Stimulated activated CD4-positive, alpha-beta T cell treated with anti-CD3 and anti-CD28 coated beads, Interleukin-1b, Interleukin-23, amount 100 ng/mL, for 48 hours (primary cell): ENCODE measurements at regions not wholly inside any gene's neighbourhood (a gene's known extent, or its start where the extent isn't known, plus 50 kb on each side); places are given as distances from the start of the nearest gene placed in this dataset.
"Not testable (repeated sequence)": the region's sequence is repeated elsewhere in the genome, so short reads cannot be mapped to it uniquely, and the experiment has no call there.

Experiments
- DNase-seq: peaks from one replicate; pipeline ENCODE4 v3.0.0-alpha.2; 2020

GRCh38 chr18:22570492-22570891, 152.8 kb upstream of the CTAGE1 start:
- DNase-seq = no peak

- no peak for DNase-seq
Observed at GRCh38 chr18:22572341-22572740, 154.6 kb upstream of the CTAGE1 start.

DNA sequence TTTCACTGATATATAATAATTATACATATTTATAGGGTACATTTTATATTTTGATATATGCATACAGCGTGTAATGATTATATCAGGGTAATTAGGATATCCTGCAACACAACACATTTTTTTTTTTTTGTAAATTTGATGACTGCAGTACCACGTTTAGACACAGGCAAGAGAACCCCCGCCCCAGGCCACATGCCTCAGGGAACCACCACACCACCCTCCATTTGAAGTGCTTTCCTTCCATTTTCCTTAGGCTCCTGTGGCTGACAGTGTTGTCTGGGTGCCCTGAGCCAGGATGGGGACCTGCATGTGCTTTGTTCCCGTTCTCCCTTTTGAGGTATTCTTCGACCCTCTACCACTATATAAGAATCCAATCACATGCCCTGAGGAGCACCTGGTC, 161.6 kb upstream of the CTAGE1 start:
- no peak for DNase-seq

DNA sequence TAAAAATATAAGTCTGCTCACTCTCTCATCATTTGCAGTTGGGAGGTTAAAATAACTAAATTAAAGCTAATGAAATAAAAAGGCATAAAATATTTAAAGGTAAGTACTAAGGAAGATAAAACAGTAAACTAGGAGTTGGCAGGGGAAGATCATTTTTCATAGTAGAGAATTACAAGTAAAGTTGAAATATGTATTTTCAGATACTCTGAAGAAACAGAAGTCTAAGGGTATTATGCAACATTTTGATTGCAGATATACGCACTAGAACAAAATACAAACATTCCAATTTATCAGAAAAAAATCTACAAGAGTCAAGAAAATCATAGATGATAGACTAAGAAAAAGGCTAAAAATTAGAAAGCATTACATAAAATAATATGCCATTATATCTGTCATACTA, 167.6 kb upstream of the CTAGE1 start:
- DNase-seq = no peak

DNA sequence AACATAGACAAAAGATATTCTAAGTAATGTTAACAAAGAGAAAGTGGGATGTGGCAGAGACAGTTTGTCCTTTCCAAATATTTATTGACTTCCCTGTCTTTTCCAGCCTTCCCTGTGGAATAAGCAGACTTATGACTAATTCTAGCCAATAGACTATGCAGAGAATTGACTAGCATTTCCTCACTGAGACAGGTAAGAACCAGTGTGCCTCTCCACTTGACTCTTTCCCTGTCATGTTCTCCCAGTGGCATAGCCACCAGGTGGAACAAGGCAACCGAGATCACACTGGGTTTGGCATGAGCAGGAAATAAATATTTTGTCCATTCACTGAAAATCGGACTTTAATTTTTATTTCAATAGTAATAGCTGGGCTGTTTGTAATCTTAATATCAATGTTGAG, 168.1 kb upstream of the CTAGE1 start:
- no peak for DNase-seq

DNA sequence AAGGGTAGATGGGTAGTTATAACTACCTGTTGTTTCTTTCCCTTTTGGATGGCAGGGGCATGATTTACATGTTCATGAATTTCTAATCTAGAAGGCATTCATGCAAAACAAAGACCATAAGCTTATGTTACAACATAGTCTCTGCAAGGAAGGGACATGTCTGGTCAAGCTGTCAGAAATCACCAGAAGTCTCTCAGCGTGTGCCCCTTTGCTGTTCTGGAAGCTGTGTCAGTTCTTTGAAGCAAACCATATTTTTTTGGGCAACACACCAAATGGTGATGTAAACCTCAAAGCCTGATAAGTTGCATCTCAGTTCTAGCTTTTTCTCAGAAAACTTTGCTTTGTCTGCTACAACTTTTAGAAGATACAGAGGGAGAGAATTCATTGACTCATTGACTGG, 173.5 kb upstream of the CTAGE1 start:
- DNase-seq = no peak

GRCh38 chr18:22594155-22594690, 176.5 kb upstream of the CTAGE1 start:
- no peak for DNase-seq

DNA sequence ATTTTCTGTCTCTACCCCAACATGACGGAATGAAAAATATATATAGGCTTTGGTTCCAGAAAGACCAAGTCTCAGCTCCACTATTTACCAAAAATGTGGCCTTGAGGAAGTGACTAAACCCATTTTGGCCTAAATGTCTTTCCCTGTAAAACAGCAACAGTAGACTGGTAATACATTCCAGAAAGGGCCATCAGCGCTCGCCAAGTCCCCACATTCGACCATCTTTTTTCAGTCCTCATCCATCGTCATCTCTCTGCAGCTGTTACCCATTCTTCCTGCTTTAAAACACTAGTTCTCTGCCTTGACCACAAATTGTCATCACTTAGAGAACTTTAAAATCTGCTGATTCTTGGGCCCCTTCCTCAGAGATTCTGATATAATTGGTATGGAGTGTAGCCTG, 183.8 kb upstream of the CTAGE1 start:
- no peak for DNase-seq

- not testable (repeated sequence) for DNase-seq
Observed at GRCh38 chr18:22602456-22602855, 184.7 kb upstream of the CTAGE1 start.

- DNase-seq = no peak
Observed at GRCh38 chr18:22603902-22604301, 186.2 kb upstream of the CTAGE1 start.

GRCh38 chr18:22604390-22604985, 186.8 kb upstream of the CTAGE1 start:
- DNase-seq = no peak

DNA sequence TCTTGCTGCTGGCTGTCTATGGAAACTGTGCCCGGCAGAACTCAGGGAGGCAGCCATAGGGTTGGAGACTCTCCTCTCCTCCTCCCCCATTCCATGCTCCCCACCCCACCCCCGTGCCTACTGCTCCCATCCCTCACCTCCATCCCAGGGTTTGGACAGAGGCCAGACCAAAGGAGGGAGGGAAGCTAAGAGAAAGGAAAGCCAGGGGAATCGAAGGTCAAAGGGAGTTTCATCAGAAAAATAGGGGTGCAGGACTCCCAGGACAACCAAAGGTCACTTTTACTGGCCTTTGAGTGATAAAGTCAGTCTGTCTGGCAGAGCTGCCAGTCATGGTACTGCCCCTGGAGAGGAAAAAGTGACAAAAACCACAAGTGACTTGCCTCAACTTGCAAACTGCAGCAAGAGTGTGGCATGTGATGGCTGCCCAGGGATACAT, 187.3 kb upstream of the CTAGE1 start:
- DNase-seq = no peak

- DNase-seq = no peak
Observed at GRCh38 chr18:22605736-22606135, 188.0 kb upstream of the CTAGE1 start.

DNA sequence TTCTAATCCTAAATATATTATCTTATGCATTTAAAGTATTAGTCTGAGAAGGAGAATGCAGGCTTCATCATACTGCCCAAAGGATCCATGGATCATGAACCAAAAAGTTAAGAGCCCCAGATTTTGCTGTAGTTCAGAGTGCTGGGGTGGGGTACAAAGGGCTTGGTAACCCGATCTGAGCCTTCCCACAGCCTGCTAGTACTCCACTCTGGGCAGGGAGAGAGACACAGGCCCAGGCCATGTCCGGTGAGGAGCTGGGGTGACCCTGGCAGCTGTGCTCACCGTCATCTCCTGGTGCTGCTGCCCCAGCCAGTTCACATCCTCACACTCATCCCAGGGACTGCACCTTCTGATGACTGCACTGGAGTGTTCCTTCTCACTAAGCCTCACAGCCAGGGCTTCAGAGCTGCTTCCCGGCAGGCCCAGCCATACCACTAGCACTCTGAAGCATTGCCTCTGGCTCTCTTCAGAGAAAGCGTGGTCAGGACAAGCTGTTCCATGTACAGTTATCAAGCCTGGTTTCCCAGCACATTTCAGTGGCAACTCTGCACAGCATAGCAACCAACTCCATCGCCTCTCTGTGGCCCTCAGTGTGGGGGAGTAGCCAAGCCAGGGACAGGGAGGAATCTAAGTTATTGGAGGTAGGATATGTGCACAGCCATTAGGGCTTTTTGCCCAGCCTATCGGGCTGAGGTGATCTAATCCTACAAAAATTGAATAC, 189.0 kb upstream of the CTAGE1 start:
- DNase-seq = no peak

DNA sequence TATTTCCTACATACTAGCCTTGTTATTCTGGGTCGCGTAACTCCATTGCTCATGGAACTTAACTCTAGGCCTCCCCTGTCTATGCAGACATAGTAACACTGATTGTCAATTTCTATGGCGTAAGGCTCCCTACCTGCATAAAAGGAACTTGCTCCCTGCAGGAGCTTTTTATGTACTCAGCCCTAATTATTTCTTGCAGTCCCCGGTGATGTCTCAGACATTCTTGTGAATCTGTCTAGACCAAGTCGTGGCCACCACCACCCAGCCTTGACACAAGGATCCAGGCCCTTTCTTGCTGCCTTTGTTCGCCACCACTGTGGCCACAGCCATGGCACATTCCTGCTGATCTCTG, 189.5 kb upstream of the CTAGE1 start:
- no peak for DNase-seq

- no peak for DNase-seq
Observed at GRCh38 chr18:22608847-22609246, 191.1 kb upstream of the CTAGE1 start.

DNA sequence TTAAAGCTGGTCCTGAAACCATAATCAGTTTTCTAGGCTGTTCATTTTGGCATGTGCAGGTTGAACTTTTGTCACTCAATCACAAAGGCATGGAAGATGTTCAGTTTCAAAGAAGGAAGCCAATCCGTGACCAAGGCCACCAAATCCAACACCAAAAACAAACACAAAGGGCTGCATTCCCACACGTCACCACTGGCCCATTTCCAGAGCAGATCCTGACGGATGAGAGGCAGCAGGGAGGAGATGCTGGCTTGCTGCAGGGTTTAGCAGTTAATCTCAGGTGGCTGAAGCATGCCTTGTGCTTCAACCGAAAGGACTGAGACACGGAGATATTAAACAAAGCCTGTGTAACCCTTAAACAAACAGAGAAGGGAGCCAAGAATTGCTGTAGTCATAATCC, 191.9 kb upstream of the CTAGE1 start:
- DNase-seq = no peak

GRCh38 chr18:22613058-22613690, 195.5 kb upstream of the CTAGE1 start:
- no peak for DNase-seq

GRCh38 chr18:22613788-22614187, 196.1 kb upstream of the CTAGE1 start:
- no peak for DNase-seq

DNA sequence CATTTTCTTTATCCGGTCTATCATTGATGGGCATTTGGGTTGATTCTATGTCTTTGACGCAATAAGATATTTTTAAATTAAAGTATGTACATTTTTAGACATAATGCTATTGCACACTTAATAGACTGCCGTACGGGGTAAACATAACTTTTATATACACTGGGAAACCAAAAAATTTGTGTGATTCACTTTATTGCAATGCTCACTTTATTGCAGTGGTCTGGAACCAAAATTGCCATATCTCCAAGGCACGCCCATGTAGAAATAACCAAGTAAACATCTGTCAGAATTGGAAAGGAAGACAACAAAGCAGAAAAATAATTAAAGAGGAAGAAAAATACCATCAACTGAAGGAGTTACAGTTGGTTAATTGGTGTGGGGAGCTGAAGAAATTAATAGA, 205.8 kb upstream of the CTAGE1 start:
- no peak for DNase-seq

- no peak for DNase-seq
Observed at GRCh38 chr18:22624176-22624575, 206.5 kb upstream of the CTAGE1 start.

GRCh38 chr18:22625406-22625805, 207.7 kb upstream of the CTAGE1 start:
- no peak for DNase-seq

GRCh38 chr18:22626771-22627170, 209.1 kb upstream of the CTAGE1 start:
- no peak for DNase-seq

- no peak for DNase-seq
Observed at GRCh38 chr18:22627506-22627905, 209.8 kb upstream of the CTAGE1 start.
